SK-MEL-5 (cell line): ENCODE measurements at regions not wholly inside any gene's neighbourhood (a gene's known extent, or its start where the extent isn't known, plus 50 kb on each side); places are given as distances from the start of the nearest gene placed in this dataset.

Experiments used
- DNase-seq: peaks from one replicate; pipeline ENCODE4 v3.0.0-alpha.2; 2016; ENCODE audit warnings: low read depth, low spot score
- in situ Hi-C: cut with HindIII; loops from 2 replicates; pipeline ENCODE4 v1.10.0; 2016; ENCODE audit warnings: low sequenced_read_pairs, high pct_unique_total_duplicates, low pct_unique_long_range_greater_than_20kb

DNA sequence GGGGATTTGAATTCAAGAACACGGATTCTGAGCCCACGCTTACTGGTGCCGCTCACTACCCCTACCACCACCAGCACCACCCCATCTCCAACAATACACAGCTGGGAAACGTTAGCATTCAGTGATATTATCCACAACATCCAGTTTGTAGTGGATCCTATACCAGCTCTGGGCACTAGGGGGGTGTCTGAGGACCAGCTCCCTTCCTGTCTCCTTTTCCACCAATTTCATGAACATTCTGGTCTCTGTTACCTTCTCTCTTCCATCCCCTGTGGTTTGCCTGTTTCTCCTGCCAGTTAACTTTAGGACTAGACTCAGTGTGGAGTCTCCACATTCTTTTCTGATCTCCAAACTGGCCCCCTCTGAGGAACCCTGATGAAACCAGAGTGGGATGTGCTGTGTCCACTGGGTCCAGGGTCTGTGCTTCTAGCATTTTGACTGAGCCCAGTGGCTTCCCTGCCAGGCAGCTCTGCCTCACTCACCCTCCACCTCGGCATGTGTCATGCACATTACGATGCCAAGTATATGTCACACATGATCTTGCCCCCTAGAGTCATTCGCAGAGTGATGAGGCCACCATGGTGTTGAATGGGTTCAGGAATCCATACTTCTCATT, 187.0 kb upstream of the CDH13 start:
- in situ Hi-C loops: no loop called here
- peak; percentile 32 for DNase-seq

DNA sequence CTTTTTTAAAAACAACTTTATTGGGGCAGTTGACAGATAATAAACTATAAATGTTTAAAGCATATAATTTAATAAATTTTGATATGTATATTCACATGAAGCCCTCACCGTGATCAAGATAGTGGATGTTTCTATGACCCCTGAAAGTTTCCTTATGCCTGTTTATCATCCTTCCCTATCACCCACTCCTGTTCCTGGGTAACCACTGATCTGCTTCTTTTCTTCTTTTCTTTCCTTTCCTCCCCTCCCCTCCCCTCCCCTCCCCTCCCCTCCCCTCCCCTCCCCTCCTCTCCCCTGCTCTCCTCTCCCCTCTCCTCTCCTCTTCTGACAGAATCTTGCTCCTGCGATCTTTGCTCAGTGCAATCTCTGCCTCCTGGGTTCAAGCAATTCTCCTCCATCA, 193.7 kb upstream of the CDH13 start:
- in situ Hi-C loops: no loop called here
- no peak for DNase-seq

DNA sequence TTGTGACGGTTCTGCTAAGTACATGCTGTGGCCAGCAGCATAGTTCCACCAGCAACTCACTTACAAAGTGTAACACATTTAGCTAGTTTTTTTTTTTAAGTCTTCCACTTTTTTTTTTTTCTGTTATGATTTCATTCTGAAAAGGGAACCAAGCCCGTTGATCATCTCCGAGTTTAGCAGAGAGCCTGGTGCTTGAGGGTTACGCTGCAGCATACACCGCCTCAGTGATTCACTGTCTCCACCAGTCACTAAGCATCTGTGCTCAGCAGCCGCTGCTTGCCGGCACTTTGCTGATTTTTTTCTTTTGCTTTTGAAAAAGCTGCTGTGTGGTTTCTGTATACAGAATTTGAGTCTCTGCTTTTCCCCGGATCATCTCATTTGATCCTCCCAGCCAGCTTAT, 194.5 kb upstream of the CDH13 start:
- DNase-seq: no peak
- in situ Hi-C loops: no loop called here

DNA sequence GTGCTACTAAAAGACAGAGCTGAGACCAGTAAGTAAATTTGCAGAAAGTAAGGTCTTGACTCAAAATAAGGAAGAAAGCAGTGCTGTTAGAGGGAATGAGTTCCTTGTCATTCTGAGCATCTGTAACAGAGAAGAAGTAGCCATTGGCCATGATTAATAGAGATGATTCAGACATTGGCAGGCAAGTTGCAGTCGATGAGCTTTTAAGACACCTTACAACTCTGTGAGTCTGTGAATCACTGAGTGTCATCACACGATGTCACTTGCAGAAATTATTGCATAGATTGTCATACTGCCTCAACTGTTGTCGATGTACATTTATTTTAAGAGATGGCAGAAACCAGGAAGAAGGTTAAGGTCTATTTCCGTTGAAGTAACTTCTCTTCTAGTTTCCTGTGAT, 201.1 kb upstream of the CDH13 start:
- no peak for DNase-seq
- in situ Hi-C loops: no loop called here

DNA sequence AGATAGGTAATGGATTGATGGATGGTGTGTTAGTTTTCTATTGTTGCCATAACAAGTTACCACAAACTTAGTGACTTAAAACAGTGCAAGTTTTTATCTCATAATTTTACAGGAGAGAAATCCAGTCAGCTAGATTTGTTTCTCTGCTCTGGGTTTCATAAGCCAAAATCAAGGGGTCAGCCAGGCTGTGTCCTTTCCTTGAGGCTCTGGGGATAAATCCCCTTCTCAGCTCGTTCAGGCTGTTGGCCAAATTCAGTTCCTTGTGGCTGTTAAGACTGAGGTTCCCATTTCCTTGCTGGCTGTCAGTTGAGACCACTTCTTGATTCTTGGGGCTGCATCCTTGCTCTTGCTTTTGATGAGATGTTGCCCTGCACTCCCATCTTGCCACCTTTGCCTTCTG, 204.9 kb upstream of the CDH13 start:
- no peak for DNase-seq
- in situ Hi-C loops: no loop called here

DNA sequence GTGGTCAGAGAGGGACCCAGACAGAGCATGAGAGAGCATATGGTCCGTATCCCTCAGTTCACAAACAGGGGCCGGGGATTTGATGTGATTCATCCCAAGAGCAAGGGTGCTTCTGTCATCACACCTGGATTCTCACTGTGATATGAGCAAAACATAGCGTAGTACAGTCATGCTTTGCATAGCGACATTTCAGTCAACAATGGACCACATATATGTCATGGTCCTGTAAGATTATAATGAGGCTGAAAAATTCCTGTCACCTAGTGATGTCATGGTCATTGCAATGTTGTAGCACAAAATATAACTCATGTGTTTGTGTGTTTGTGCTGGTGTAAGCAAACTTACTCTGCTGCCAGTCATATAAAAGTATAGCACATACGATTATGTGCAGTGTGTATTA, 207.4 kb upstream of the CDH13 start:
- no peak for DNase-seq
- in situ Hi-C loops: no loop called here

DNA sequence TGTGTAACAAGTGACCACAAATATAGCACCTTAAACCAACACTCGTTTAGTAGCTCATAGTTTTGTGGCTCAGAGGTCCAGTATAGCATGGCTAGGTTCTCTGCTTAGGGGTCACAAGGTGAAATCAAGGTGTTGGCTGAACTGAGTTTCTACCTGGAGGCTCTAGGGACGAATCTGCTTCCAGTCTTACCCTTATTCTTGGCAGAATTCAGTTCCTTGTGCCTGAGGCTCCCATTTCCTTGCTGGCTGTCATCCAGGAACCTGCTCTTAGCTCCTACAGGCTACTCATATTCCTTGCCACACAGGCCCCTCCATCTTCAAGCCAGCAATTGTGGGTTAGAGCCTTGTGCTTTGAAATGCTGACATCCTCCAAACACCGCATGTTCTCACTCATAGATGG, 212.3 kb upstream of the CDH13 start:
- in situ Hi-C loops: no loop called here
- no peak for DNase-seq

DNA sequence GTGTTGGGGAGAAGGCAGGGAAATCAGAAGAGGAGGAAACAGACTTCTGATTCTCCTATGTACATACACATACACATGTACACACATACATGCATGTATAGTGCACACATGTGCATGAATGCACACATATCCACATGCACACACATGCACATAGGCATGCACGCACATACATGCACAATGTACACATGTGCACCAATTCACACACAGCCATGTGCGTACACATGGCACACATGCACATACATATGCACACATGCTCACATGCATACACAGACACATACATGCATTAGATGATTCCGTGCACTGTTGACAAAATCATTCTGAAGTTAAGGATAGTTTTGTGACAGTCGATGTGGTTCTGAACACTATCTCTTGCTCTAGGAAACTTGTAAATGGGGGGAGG, 214.0 kb upstream of the CDH13 start:
- in situ Hi-C loops: no loop called here
- DNase-seq: no peak

DNA sequence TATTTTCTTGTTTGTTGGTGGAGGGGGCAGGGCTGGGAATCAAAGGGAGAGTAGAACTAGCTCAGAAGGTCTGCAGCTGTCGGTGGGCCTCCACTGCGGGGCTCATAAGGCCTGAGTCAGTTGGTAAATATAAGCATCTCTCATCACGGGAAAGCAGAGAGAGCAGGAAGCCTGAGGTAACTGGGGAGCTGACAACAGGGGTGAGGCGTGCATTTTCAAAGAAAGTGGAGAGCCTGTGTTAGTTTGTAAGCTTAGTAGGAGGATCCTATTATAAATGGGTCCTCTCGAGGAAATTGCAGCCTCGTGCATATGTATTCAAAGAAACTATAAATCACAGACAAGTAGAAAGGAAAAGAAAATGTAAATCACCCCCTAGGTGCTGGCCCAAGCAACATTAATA, 221.0 kb upstream of the CDH13 start:
- in situ Hi-C loops: no loop called here
- no peak for DNase-seq

DNA sequence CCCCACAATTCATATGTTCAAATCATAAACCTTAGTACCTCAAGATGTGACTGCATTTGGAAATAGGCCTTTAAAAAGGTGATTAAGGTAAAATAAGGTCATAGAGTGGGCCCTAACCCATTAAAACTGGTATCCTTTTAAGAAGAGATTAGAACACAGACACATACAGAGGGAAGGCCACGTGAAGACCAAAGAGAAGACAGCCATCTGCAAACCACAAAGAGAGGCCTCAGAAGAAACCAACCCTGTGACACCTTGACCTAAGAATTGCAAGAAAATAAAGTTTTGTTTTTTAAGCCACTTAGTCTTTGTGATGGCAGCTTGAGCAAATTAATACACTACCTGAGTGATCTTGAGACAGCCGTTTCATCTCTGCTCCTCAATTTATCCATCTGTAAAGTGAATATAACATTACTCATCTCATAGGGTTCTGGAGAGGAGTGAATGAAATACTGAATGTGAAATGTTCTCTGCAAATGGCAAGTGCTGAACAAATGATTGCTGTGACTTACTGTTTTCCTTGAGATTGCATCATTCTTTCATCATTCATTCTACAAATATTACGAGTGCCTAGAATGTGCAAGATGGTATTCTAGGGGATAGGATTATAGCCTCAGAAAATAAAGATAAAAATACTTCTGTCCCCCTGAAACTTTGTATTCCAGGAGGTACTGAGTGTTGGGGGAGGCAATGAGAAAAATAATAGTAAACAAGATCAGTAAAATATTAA, 222.0 kb upstream of the CDH13 start:
- no peak for DNase-seq
- in situ Hi-C loops: no loop called here

DNA sequence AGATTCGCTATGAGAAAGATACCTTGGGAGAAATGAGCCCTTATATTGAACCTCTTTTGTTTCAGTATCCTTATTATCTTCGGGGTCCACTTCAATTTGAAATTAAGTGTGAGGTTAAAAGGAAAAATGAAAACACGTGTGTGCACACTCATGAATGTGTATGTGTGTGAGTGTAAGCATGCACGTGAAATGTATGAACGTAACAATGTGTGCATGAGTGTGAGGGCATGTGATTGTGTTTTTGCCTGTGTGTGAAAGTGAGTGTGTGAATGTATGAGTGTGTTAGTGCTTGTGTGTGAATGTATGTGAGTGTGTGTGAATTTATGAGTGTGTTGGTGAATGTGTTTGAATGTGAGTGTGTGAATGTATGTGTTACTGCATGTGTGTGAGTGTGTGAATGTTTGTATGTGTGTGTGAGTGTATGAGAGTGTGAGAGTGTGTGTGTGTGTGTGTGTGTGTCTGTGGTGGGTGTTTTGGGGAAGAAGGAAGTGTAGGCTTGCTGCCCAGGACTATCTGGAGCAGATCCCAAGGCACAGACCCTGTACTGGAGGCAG, 224.0 kb upstream of the CDH13 start:
- no peak for DNase-seq
- in situ Hi-C loops: no loop called here

DNA sequence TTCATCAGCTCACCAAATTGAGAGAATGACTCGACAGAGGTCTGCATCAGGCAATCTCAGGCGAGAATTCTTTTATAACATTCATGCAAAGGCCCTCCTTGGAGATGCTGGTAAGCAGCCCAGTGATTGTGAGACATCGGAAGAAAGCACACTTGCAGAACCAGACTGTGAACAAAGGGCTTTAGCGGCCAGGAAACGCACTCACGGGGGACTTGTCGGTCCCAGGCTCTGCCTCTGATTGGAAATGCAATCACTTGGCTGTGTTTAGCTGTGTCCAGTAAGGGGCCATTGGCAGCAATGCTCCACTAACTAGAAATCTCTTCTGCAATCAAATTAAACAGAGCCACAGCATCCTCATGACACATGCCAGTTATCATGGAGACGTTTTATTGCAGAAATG, 226.7 kb upstream of the CDH13 start:
- DNase-seq: no peak
- in situ Hi-C loops: no loop called here

DNA sequence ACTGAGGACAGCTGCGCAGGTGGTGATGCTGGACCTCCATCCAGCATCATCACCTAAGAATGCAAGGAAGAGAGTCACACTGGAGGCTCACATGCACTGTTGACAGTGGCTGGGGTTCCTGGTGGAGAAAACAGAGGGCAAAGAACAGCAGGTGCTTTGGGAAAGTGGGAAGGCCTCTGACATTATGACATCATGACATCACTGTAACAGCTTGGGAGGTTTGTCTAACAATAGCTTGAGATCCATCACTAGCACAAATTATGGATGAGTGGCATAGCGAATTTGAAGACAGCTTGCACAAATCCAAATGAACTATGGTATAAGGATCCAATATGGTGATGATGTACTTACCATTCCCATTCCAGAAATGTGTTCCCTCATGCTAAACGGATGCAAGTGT, 226.5 kb upstream of the MPHOSPH6 start:
- DNase-seq: no peak
- in situ Hi-C loops: no loop called here

DNA sequence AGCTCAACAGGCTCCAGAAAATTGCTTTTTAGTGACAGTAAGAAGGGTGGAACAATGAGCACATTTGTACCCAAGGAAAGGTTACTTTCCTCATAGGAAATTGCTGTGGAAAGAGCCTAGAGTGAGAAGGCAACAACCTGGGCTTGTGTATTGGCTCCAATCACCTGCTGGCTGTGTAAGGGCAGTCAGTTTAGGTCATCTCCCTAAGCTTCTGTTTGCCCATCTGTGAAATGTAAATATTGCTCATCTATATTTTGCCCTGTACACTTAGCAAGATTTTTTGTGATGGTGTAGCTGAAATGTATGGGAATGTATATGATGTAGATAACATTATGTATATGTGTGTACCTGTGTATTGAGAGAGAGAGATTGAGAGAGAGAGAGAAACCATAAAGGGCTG, 225.2 kb upstream of the MPHOSPH6 start:
- DNase-seq: no peak
- in situ Hi-C loops: no loop called here

DNA sequence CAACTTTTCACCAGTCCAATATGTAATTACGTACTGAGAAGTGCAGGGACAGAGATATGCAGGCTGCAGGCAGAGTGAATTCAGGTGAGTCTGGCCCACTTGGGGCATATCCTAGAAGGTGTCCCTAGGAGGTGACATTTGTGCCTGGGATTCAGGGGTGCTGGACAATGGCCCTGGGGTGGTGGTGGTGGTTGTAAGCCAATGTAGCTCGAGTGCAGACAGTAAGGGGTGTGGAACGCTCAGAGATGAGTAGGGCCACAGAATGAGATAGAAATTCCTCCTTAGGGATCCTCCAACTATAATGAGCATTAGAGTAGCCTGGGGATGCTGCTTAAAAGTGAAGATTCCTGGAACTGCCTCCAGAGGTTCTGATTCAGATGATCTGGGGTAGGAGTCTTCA, 221.7 kb upstream of the MPHOSPH6 start:
- in situ Hi-C loops: no loop called here
- DNase-seq: no peak

DNA sequence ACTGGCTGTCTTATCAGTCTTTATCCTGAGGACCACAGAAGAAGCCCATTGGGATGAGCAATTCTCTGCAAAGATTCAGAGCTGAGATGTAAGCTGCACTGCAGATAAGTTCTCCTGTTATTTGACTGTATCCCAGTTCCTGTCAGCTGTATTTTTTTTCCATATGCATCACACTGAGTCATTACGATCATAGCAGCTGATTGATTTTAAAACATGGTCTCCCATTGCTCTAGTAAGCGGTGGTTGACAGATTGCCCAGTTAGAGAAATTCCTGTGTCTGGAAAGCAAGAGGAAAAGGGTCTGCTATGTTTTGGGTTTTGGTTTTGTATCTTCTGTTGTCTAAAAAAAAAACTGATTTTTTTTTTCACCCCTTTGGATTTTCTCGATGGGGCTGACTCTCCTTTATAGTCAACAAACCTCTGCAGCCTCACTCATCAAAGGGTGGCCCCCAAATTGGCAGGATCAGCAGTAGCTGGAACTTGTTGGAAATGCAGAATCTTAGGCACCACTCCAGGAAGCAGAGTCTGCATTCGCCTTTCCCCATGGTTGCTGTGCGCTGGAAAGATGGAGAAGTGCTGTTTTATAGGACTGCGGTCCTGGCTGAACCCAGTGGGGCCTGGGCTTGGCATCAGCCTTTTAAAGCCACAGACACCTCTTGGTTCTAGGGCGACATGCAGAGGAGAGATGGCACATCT, 220.1 kb upstream of the MPHOSPH6 start:
- DNase-seq: no peak
- in situ Hi-C loops: no loop called here

DNA sequence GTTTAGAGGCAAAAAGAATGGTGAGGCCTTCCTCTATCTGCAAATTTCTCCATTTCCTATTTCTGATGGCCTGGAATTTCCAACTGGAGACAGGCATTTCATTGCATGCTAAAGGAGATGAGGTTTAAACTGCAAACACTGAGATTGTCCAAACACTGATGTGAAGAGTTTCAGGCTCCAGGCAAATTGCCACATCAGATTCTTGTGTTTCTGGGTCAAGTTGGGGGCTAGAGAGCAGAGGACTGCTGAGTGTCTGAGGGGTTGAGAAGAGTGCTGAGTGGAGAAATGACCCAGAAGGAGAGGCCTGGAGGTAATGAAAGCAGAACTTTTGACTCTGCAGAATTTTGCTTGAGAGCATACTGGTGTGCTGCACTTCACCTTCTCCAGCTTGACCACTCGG, 216.7 kb upstream of the MPHOSPH6 start:
- in situ Hi-C loops: no loop called here

DNA sequence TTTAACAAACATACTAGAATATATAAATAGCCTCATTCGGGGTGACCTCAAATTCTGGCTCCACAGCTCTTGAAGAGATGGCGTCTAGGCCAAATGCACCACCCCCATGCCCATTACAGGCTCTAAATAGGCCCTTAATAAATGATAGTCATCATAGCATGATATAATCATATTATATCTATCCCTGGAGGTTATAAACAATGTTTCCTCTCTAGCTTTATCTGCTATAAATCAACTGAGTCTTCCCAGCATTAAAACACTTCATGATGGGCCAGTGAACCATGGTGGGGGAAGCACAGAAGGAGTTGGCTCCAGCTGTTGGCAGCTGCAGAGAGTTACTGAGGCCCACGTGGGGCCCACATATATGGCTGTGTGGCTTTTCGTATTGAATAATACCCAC, 214.9 kb upstream of the MPHOSPH6 start:
- in situ Hi-C loops: no loop called here
- no peak for DNase-seq

More for the DNA sequence above, 216.7 kb upstream of the MPHOSPH6 start:
- no peak for DNase-seq

DNA sequence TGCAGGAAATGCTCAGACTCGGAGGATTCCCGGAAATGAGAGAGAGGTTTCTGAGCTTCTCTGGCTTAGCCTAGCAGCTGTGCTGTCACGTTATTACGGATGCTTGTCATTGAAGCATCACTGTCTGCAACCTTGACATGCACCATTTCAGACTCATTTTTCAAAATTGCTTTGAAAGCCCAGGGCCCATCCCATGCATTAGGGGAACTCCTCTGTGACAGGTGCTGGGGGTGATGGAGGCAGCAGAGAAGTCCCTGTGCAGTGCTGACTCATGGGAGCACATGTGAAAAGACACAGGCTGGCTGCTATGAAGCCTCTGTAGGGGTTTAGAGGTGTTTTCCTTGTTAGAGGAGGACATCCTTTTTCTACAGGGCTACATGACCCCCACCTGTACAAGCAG, 214.0 kb upstream of the MPHOSPH6 start:
- in situ Hi-C loops: no loop called here
- no peak for DNase-seq
